Breast epithelium (tissue), 3 donors: ENCODE measurements at regions not wholly inside any gene's neighbourhood (a gene's known extent, or its start where the extent isn't known, plus 50 kb on each side); places are given as distances from the start of the nearest gene placed in this dataset.

ENCODE experiments used
- POLR2AphosphoS5 ChIP-seq, 3 donors: sonication (generic); formaldehyde crosslinking; IDR thresholded peaks; one replicate each; pipeline ENCODE4 v1.6.1; 2017; ENCODE audit warnings: antibody characterized with exemption in 3 of 3
- TF ChIP-seq, protein P1 (sequence below), 3 donors: fragments of 450-650 bp; IDR thresholded peaks; one replicate each; pipeline ENCODE4 v1.5.1; 2016 to 2017; ENCODE audit warnings: antibody characterized with exemption in 3 of 3, mild to moderate bottlenecking in 3 of 3, moderate library complexity in 3 of 3

DNA sequence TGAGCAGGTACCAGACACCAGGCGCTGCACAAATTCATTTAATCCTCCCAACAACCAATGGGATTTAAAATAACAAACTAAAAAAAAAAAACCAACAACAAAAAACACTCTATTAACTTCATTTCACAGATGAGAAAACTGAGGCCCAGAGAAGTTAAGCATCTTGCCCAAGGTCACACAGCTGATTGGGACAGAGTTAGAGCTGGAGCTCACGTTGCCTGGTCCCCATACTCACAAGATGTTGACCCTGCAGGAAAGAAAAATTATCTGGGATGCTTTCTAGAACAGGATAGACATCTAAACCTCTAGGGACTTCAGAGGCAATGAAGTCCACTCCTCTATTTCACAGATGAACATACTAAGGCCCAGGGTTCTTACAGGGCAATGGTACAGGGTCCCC is 175.3 kb downstream of the PSMG1 start:
- TF ChIP-seq, protein P1, sequence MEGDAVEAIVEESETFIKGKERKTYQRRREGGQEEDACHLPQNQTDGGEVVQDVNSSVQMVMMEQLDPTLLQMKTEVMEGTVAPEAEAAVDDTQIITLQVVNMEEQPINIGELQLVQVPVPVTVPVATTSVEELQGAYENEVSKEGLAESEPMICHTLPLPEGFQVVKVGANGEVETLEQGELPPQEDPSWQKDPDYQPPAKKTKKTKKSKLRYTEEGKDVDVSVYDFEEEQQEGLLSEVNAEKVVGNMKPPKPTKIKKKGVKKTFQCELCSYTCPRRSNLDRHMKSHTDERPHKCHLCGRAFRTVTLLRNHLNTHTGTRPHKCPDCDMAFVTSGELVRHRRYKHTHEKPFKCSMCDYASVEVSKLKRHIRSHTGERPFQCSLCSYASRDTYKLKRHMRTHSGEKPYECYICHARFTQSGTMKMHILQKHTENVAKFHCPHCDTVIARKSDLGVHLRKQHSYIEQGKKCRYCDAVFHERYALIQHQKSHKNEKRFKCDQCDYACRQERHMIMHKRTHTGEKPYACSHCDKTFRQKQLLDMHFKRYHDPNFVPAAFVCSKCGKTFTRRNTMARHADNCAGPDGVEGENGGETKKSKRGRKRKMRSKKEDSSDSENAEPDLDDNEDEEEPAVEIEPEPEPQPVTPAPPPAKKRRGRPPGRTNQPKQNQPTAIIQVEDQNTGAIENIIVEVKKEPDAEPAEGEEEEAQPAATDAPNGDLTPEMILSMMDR (IDR thresholded peaks at IDR 0.05): no peak
- TF ChIP-seq POLR2AphosphoS5 (IDR thresholded peaks at IDR 0.05): no peak
